Activated gamma-delta T cell (primary cell): ENCODE measurements at regions not wholly inside any gene's neighbourhood (a gene's known extent, or its start where the extent isn't known, plus 50 kb on each side); places are given as distances from the start of the nearest gene placed in this dataset.

Source experiments
- DNase-seq: peaks from one replicate; lab custom pipeline; 2025; lab: John Stamatoyannopoulos, UW

DNA sequence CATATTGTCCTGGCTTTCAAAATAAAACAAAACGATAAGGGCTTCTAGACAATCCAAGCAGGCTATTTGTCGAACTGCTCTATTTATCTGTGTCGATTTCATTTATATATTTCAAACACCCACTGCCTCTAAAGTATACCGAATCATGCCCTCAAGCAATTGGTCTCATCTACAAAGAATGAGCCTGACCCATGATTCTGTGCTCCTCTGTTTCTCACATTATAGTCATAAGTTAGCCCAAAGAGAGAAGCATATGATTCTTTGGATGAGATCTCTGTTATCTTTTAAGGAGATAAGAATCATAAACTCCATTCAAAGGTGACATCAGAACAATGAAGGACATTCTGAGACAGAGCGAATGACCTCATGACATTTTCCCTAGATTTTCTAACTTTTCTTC is 191.1 kb downstream of the MAP2K6 start:
- no peak for DNase-seq

DNA sequence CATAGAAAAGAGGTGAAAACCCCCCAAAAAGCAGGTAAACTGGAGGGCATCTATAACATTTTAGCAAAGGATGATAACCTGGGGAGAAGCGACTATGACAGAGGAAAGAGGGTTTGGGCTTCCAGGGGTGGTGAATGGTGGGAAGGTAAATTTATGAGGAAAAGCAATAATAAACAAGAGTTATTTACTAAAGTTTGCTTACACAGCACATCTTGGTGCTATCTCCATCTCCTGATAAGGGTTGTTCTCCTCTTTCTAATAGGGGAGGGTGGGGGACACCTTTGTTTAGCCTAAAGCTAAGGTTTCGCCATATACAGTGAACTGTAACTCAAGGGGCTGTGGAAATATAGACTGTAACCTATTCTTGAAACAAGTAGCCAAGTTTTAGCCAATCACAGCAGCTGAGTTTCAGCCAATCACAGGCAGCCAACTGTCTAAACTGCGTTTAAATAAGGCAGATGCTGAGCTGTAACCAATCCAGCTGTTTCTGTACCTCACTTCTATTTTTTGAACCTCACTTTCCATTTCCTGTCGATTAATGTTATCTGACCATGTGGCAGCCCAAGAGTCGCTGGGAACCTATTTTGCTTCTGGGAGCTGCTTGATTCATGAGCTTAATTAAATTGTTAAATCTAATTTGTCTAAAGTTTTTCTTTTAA is 191.8 kb downstream of the MAP2K6 start:
- DNase-seq, result no peak

DNA sequence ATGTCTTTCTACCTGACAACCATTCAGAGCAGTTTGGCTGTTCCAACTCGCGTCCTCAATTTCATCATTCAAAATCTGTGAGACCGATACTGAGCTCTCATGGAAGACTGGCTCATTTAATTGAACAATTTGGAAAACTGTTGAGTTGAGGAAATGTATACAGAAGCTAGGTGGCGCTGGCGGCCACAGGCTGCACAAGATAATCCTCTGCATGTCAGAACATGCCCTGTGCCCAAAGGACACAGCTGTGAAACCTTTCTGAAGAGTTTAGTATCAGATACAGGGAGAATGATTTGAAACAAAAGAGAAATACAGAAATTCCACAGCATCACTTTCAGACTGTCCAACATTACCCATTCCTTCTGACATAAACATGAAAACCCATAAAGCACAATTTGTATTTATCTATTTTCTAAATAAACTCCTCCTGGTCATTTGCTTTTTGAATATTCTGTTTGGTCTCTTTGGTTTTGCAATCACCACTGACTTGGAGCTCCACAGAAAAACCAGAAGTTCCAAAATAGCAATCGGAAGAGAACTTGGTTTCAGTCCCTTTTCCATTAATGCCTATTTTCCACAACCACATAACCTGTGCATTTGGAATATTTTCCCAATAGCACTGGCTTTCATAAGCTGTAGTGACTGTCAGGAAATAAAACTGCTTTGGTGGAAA is 192.8 kb downstream of the MAP2K6 start:
- no peak for DNase-seq

DNA sequence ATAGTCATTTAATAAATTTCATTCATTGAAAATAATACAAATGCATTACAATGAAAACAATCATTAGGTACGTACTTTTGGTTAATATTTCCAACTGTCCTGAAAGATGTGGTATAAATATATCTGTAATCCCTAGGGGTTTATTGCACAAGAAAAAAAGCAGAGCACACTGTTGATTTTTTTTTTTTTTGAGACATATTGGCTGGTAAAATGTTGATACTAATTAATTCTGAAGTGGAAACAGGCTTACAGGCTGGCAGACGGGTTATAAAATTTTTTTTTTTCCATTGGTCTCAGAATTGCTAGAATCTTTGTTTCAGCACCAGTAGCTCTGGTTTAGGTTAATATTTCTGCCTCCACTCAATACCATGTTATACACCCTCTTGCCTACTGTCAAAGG is 193.6 kb downstream of the MAP2K6 start:
- DNase-seq, result no peak

DNA sequence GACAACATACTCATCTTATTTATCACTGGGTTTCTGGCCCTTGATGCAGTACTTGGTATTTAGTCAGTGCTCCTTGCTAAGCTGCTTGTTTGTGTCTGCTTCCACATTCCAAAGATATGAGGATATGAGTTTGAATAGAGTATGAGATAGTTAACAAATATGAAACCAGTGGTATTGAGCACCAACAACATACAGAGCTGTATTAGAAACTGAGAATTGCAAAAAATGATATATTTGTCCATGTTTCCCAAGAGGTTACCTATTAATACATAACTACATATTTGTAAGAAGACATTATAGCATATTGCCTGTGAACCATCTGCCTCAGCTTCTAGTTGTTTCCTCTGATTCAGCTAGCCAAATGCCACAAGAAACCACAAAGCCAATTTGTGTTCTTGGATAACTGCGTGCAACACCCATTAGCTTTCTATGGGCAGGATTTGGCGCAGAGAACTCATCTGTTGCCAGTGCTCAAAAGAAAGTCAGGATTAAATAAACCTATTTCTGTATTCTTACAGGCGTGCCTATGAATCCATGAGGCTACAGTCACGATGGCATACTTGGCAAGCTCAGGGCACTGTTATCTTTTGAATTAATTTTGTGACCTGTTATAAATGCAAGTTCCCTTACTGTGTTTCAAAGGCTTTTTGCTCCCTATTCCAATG is 194.4 kb downstream of the MAP2K6 start:
- no peak for DNase-seq

DNA sequence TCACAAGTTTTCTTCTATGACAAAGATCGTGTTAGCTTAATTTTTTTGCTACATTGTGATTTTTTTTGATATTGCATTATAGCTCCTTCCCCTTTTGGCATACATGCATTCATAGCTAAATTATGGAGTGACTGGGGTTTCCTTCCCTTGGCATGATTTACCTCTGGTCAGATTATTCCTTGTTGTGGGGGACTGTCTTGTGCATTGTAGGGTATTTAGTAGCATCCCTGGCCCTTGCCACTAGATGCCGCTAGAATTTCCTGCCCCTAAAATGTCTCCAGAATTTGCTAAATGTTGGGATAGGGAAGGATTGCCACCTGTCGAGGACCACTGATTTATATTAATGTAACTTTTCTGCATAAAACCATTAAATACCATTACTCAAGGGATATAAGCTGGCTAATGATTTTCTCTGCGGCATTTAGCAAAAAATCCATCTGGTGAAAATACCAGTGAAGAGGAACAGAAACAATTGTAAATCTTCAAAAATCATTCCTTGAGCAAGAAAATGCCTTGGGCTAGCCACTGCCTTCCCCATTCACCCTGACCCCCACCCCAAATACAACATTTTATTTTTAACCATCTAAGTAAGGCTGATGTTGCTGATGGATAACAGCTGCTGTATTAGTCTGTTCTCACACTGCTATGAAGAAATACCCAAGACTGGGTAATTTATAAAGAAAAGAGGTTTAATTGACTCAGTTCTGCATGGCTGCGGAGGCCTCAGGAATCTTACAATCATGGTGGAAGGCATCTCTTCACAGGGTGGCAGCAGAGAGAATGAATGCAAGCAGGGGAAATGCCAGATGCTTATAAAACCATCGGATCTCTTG is 195.2 kb downstream of the MAP2K6 start:
- DNase-seq, result no peak

DNA sequence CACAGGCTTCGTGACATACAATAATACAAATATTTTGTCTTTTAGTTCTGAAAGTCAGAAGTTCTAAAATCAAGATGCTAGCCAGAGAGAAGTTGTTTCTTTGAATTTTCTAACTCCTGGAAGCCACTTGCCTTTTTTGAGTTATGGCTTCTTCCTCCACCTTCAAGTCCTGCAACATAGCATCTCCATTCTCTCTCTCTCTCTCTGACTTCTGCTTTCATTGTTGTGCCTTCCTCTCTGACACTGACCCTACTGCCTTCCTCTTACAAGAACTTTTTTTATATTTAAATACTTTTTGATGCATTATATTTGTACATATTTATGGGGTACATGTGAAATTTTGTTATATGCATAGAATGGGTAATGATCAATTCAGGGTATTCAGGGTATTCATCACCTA is 205.9 kb downstream of the MAP2K6 start:
- DNase-seq, result no peak

DNA sequence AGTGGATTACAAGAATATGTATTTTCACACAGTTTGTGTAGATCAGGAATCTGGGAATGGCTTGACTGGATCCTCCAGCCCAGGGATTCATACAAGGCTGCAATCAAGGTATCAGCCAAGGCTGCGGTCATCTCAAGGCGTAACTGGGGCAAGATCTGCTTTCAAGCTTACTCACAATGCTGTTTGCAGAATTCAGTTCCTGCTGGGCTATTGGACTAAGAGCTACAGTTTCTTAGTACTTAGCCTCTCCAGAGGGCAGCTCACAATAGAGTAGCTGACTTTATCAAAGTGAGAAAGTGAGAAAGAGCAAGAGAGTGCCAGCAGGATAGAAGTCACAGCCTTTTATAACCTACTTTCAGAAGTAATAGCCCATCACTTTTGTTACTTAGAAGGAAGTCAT is 211.0 kb downstream of the MAP2K6 start:
- DNase-seq, result no peak

DNA sequence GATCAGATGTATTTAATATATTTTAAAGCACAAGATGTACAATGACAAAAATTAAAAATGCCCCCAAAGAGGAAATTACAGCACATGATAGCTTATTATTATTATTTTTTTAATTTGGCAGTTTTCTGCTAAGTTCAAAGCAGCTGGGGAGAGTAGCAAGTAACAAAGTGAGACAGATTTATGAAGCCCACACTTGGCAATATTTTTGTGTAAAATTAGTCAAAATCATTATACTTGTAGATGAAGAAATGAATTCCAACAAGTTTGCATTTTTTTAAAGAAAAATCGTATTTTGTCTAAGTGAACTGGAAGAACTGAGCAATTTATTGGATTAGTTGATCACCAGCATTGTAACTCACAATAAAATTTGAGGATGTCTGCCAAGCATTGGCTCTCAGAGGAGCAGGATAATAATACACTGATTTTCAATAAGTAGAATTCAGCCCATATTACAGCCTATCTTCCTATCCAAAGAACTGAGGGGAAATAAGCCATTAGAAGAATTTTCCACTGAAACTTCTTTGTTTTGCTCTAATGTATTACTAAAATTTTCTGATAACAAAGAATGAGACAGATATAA is 215.6 kb downstream of the MAP2K6 start:
- DNase-seq, result no peak

DNA sequence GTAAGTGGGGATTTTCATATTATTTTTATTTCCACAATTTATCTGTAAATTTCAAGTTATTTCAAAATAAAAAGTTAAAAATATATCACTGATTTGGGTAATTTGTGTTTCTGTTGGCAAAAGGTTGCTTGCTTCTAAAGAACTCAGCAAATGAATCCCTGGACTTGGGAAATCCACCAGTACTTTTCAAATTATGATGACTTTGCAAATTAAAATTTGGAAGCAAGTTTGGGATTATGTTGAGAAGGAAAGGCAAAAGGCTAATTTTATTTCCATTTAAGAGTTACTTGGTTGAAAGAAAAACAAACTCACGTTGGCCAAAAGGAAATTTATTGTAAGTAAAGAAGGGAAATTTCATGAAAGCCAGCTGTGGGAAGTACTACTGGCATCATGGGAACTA is 220.3 kb downstream of the MAP2K6 start:
- no peak for DNase-seq

DNA sequence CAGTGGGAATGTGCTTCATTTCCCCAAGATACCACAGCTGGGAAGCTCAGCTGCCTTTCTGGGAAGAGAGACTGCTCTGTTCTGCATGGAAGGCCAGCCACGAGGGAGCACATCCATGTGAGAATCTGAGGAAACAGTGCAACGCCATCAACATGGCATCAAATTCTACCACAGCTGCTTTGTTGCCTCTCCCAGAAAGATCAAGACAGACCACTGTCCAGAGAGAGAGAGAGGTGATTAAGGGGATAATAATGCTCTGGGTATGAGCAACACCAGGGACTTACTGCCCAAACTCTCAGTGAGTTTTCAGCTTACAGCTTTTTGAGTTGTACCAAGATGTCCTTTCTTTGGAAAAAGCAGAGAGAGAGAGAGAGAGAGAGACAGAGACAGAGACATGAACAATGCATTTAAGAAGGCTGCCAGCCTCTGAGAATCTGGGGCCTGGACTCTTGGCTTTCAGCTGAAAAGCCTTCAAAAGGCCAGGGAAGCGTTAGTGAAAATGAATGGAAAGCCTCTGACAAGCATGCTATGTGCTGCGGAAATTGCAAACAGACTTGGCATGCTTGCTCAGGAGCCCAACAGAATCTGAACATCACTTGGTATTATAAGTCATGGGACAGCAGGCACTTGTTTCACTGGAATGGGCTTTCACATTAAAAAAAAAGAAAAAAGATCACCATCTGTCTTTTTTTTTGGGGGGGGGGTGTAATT is 223.1 kb downstream of the MAP2K6 start:
- DNase-seq, result no peak

DNA sequence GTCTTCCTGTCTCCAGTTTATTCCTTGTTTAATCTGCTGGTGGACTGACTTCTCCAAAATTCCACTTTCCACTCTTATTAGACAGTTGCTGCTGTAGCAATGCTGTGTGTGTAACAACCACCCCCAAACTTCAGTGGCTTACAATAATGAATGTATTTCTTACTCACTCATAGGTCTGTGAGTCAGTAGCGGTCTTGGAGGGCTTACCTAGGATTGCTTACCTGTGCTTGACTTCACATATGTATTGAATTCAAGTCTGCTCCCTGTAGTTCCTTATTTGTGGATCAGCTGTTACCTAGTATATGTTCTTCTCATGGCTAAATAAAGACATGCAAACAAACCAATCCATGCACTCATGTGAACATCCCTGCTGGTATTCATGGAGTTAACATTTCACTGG is 224.6 kb downstream of the MAP2K6 start:
- DNase-seq, result no peak

DNA sequence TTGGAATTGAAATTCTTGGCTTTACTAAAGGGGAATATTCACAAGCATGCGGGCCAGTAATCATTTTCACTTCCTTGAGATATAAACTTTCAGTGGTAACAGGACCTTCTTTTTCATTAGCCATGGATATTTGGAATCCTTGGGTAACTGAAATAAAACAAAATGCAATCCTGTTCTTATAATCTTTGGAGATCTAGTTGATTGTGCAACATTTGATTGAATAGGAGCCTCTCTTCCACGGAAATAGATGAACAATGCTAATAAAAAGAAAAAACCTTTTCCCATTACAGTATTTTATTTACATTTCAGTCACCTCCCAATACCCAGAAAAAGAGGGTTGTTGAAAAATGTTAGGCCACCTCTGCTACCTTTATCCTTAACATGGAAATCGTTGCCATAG is 225.6 kb downstream of the MAP2K6 start:
- DNase-seq, result no peak

DNA sequence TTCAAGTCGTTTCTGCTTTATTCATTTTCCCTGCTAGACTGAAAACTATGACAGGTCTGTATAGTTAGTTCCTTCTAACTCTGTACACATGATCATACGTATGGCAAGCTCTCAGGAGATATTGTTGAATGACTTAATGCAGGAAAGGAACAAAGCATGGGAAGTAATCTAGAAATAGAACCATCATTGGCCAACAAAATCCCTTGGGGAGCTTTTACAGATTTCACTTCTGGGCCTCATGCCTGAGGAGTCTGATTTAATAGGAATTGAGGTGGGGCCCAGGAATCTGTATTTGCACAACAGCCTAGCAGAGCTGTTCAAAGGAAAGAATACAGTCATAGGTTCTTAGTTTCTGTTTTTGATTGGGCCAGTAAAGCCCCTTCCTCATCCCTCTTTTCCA is 229.2 kb downstream of the MAP2K6 start:
- DNase-seq, result no peak

DNA sequence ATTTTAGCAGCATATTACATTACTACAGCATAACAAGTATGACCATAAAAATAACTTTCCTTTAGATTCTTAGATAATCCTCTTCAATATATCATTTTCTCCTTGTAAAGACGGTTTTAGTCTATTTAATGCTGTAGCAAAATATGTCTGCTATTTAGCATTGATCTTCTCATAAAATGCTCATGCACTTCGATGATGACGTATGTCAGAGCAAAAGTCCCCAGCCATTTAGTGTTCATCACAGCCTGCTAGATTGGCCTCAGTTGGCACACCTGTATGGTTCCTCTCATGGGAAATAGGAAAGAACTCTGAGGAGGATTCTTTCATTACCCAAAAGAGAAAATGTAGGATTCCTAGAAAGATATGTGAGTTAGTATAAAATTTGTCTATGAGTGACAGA is 232.2 kb downstream of the MAP2K6 start:
- no peak for DNase-seq

DNA sequence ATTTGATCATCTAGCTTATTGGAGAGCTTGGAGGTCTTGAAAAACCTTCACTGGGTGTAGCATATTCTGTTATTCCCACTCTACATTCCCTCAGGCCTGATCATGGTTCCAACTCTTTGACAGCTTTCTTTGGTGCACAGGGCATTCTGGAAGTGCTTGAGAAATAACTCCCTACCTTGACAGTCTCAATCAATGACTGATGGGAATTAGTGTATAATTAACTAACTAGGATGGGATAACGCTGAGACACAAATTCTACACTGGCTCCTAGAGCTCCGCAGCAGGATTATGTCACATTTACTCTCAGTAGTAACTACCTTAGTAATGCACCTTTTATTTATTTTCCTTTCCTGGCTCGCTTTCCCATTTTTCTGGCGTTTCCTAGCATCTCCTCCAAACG is 236.4 kb downstream of the MAP2K6 start:
- DNase-seq, result no peak

DNA sequence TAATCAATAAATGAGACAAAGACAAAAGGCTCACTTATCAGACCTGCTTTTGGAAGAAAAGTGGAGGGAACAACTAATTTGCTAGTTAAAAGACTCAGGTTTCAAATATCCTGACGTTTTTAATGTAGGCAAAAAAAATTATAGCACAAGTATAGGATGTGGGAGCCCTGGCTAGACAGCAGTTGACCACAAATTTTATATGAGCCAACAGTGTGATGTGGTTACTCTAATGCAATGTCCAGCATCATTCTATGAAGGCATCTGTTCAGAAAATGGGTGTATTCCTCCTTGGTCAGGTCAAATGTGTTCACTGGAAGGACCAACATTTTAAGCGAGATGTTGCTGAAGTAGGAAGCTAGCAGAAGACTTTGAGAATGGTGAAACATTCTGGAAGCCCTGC is 237.4 kb downstream of the MAP2K6 start:
- DNase-seq, result no peak

DNA sequence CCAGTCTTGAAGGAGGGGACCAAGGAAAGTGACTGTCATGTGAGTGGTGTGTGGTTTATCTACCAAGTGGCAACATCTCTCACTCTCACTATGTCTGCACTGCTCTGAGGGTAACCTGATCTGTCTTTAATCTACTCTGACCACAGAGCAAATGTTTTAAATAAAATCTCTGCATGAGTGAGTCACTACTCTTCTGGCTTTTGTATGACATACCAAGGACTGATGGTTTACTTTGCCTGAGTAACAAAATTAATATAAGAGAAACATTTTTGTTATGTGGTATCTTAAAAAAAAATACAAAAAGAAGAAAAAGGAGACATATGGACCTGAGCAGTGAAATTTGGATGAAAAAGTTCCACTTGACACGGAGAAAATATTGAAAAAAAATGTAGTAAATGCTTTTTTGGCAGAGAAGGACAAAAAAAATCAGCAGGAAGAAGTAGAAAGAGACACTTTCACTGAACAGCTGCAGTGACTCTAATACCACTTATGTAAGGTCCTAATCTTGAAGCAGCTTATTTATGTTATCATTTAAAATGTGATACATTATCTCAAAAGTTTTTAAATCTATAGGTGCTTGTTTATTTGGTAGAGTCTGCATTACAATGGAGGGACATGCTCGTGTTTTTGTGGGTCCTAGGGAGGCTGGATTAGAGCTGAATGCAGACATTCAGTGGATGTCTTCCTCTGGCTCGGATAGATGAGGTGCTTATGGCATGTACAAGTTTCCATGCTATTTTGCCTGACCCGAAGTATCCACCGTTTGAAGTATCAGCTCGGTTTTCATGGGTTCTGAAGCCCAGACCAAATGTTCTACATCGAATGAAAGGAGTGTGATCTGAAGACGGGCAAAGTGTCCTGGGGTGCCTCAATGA is 240.7 kb downstream of the MAP2K6 start:
- no peak for DNase-seq

DNA sequence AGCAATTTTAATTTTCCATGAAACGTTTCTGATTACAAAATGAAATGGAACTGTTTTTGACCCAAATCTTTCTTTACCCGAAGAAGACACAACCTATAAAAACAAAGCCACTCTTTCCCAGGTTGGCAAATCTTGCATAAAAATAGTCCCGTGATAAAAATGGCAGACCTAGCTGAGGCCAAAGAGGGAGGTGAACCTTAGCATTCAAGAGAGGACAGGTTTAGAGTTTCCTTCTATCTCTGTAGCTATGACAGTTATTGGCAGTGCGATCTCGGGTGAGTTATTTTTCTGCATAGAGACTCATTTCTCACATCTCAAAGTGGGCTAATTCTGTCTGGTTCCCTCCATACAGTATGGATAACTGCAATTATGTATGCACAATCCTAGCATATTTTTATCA is 241.4 kb downstream of the MAP2K6 start:
- no peak for DNase-seq

DNA sequence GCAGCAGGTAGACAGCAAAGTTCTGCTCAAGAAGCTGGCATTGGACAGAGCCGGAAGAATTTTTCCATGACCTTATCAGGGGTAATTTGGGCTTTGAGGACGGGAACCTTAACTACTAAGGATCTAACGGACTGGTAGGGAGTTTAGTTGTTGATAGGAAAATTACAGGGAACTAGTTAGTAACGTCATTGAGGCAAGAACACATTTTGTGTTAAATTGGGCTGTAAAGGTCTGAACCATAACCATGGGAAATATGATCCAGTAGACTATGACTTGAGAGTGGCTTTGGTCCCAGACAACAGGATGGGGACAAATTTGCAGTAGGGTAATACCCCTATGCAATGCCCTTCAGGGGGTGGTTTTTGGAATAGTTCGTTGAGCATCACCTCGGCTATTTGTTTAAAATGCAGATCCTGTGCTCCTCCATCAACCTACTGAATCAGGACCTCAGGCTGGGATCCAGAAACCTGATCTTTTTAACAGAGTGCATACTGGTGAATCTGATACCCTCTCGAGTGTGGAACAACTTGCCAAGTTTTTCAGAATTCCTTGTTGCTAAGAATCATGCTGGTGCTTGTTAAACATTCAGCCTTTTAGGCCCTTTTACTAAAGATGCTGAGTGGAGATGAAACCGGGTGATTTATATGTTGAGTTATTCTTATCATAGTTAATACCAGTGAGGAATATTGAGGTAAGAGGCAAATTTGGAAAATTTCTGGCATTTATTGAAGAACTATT is 255.1 kb downstream of the MAP2K6 start:
- DNase-seq, result no peak
